ENCODE measurements at regions not wholly inside any gene's neighbourhood (a gene's known extent, or its start where the extent isn't known, plus 50 kb on each side); places are given as distances from the start of the nearest gene placed in this dataset.

GRCh38 chrX:78517124-78517523 lies 142.0 kb downstream of the RTL3 start:
- Histone ChIP-seq H3K9ac (ENCODE audit: control insufficient read depth, insufficient read depth, low read length) (no peak overlapping the region), H4K20me1 (ENCODE audit: control insufficient read depth, insufficient read depth) (no peaks in the 10 kb centered on the region), H3K4me1 (ENCODE audit: control insufficient read depth, insufficient read depth, low read length) (peaks cover 6% of the 10 kb centered on the region; the same call in 1 of the 2 replicates), H3K9me3 (replicated peaks; ENCODE audit: control insufficient read depth, insufficient read depth, low read length) (no peaks in the 10 kb centered on the region), H3K27me3 (replicated peaks in 1 of 2; ENCODE audit: control insufficient read depth in 2 of 2, insufficient read depth in 2 of 2, low read length in 1 of 2) (no peaks in the 10 kb centered on the region), H3K79me2 (ENCODE audit: control insufficient read depth, insufficient read depth, low read length) (no peaks in the 10 kb centered on the region), H3K36me3 (ENCODE audit: control insufficient read depth in 2 of 2, insufficient read depth in 2 of 2, low read length in 1 of 2) (no peaks in the 10 kb centered on the region), H2AFZ (ENCODE audit: control insufficient read depth, low read depth, low read length) (no peak overlapping the region), H3K4me3 (no peak overlapping the region), H3K4me2 (ENCODE audit: control insufficient read depth, insufficient read depth) (no peak overlapping the region), H3K27ac (ENCODE audit: control insufficient read depth, insufficient read depth) (peak overlapping the region; percentile 31; the same call in 1 of the 2 replicates)
- FAIRE-seq, result no peak
- ChIA-PET CTCF (interaction anchor here (1.1 kb wide), 1 partner anchor 563 kb away, joined by 3 read pairs; no protein-coding TSS in a partner anchor), SMC1A (ENCODE audit: uncharacterized antibody, unreplicated experiment) (no interaction called here), POLR2A (interaction anchor here (0.7 kb wide), 1 partner anchor 830 kb away, joined by 3 read pairs; no protein-coding TSS in a partner anchor), RAD21 (ENCODE audit: unreplicated experiment) (no interaction called here)
- no TSS peak for BruUV-seq (replicated peaks)
- peak; percentile 40 for DNase-seq (ENCODE audit: low read depth, low spot score)
- 3% methylated on average over 4 of the region's 4 CpGs for WGBS (ENCODE audit: insufficient coverage, insufficient replicate concordance, low lambda C conversion rate, missing lambda C conversion rate)
- in situ Hi-C loops (cut with MboI), result no loop called here
- intact Hi-C loops (cut with micrococcal nuclease; ENCODE audit: unreplicated experiment), result loop anchor here (10.0 kb wide), 1 partner anchor 382 kb away; the partner anchor contains the start of gene TAF9B
- peak; percentile 92 for ATAC-seq
- TF ChIP-seq E4F1 (IDR thresholded peaks at IDR 0.05; ENCODE audit: borderline replicate concordance, partially characterized antibody) (no peak), MEF2B (IDR thresholded peaks at IDR 0.05; ENCODE audit: partially characterized antibody, poor library complexity, severe bottlenecking) (no peak), NR2F1 (conservative IDR thresholded peaks at IDR 0.05) (no peak), RAD21 (IDR thresholded peaks at IDR 0.05; ENCODE audit: insufficient read depth, low read depth, low read length) (no peak), BCL11A (IDR thresholded peaks at IDR 0.05; ENCODE audit: low read depth, low read length) (peak; percentile 83), RBBP5 (conservative IDR thresholded peaks at IDR 0.05) (no peak), SREBF1 (IDR thresholded peaks at IDR 0.05; ENCODE audit: low read length) (no peak), CREB1 (IDR thresholded peaks at IDR 0.05; ENCODE audit: low read depth) (peak; percentile 85), SRF (IDR thresholded peaks at IDR 0.05; ENCODE audit: low read depth in 2 of 2, low read length in 2 of 2) (peak in 1 of 2 experiments; percentile 75; a peak in 2 of 4 replicates), MYB (IDR thresholded peaks at IDR 0.05; ENCODE audit: borderline replicate concordance, low read depth, low read length) (no peak), EZH2 (IDR thresholded peaks at IDR 0.05; ENCODE audit: borderline replicate concordance, control insufficient read depth, low read depth, low read length) (no peak), NFXL1 (IDR thresholded peaks at IDR 0.05; ENCODE audit: borderline replicate concordance) (no peak), IRF4 (IDR thresholded peaks at IDR 0.05; ENCODE audit: low read depth, low read length) (no peak), FOS (IDR thresholded peaks at IDR 0.05; ENCODE audit: borderline replicate concordance, extremely low read depth, insufficient read length) (no peak), E2F8 (IDR thresholded peaks at IDR 0.05; ENCODE audit: low read depth, partially characterized antibody) (no peak), FOXK2 (IDR thresholded peaks at IDR 0.05) (no peak)
- TF ChIP-seq, protein P1, sequence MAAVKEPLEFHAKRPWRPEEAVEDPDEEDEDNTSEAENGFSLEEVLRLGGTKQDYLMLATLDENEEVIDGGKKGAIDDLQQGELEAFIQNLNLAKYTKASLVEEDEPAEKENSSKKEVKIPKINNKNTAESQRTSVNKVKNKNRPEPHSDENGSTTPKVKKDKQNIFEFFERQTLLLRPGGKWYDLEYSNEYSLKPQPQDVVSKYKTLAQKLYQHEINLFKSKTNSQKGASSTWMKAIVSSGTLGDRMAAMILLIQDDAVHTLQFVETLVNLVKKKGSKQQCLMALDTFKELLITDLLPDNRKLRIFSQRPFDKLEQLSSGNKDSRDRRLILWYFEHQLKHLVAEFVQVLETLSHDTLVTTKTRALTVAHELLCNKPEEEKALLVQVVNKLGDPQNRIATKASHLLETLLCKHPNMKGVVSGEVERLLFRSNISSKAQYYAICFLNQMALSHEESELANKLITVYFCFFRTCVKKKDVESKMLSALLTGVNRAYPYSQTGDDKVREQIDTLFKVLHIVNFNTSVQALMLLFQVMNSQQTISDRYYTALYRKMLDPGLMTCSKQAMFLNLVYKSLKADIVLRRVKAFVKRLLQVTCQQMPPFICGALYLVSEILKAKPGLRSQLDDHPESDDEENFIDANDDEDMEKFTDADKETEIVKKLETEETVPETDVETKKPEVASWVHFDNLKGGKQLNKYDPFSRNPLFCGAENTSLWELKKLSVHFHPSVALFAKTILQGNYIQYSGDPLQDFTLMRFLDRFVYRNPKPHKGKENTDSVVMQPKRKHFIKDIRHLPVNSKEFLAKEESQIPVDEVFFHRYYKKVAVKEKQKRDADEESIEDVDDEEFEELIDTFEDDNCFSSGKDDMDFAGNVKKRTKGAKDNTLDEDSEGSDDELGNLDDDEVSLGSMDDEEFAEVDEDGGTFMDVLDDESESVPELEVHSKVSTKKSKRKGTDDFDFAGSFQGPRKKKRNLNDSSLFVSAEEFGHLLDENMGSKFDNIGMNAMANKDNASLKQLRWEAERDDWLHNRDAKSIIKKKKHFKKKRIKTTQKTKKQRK (IDR thresholded peaks at IDR 0.05; ENCODE audit: low read depth, low read length), result no peak
